DMS114 treated with DMSO at 0.1 percent for 48 hours (cell line): ENCODE measurements at regions not wholly inside any gene's neighbourhood (a gene's known extent, or its start where the extent isn't known, plus 50 kb on each side); places are given as distances from the start of the nearest gene placed in this dataset.
"Not testable (repeated sequence)": the region's sequence is repeated elsewhere in the genome, so short reads cannot be mapped to it uniquely, and the experiment has no call there.

Experiments used
- DNase-seq: peaks from one replicate; lab custom pipeline; 2025; ENCODE audit not compliant: unreplicated experiment; lab: John Stamatoyannopoulos, UW

- DNase-seq: no peak
Measured at GRCh38 chr5:86671536-86671935, 53.8 kb downstream of the COX7C start.

- DNase-seq: no peak
Measured at GRCh38 chr5:86674069-86674468, 56.3 kb downstream of the COX7C start.

- DNase-seq: no peak
Measured at GRCh38 chr5:86675311-86675710, 57.6 kb downstream of the COX7C start.

GRCh38 chr5:86679529-86679928 lies 61.8 kb downstream of the COX7C start:
- peak; percentile 60 for DNase-seq

GRCh38 chr5:86679949-86680348 lies 62.2 kb downstream of the COX7C start:
- no peak for DNase-seq

GRCh38 chr5:86684222-86684621 lies 66.5 kb downstream of the COX7C start:
- DNase-seq: no peak

GRCh38 chr5:86686046-86686445 lies 68.3 kb downstream of the COX7C start:
- DNase-seq: no peak

- no peak for DNase-seq
Measured at GRCh38 chr5:86688406-86688805, 70.7 kb downstream of the COX7C start.

GRCh38 chr5:86689103-86689729 lies 71.5 kb downstream of the COX7C start:
- DNase-seq: no peak

- DNase-seq: no peak
Measured at GRCh38 chr5:86709157-86709881, 91.6 kb downstream of the COX7C start.

- DNase-seq: no peak
Measured at GRCh38 chr5:86716121-86716520, 98.4 kb downstream of the COX7C start.

GRCh38 chr5:86731319-86732117 lies 113.8 kb downstream of the COX7C start:
- DNase-seq: not testable (repeated sequence)

- no peak for DNase-seq
Measured at GRCh38 chr5:86735370-86735769, 117.6 kb downstream of the COX7C start.

GRCh38 chr5:86737579-86737978 lies 119.8 kb downstream of the COX7C start:
- DNase-seq: no peak

GRCh38 chr5:86748538-86749105 lies 130.9 kb downstream of the COX7C start:
- no peak for DNase-seq

GRCh38 chr5:86749841-86750240 lies 132.1 kb downstream of the COX7C start:
- no peak for DNase-seq

GRCh38 chr5:86756839-86757238 lies 139.1 kb downstream of the COX7C start:
- no peak for DNase-seq

- no peak for DNase-seq
Measured at GRCh38 chr5:86757824-86758223, 140.1 kb downstream of the COX7C start.

- no peak for DNase-seq
Measured at GRCh38 chr5:86760661-86761060, 142.9 kb downstream of the COX7C start.

- DNase-seq: no peak
Measured at GRCh38 chr5:86763929-86764328, 146.2 kb downstream of the COX7C start.

- DNase-seq: no peak
Measured at GRCh38 chr5:86765778-86766502, 148.2 kb downstream of the COX7C start.
